ENCODE measurements at regions not wholly inside any gene's neighbourhood (a gene's known extent, or its start where the extent isn't known, plus 50 kb on each side); places are given as distances from the start of the nearest gene placed in this dataset.
"Not testable (repeated sequence)": the region's sequence is repeated elsewhere in the genome, so short reads cannot be mapped to it uniquely, and the experiment has no call there.

GRCh38 chr5:120141076-120141475, 323.0 kb upstream of the PRR16 start:
- H3K27ac ChIP-seq (ENCODE audit: low read length in 2 of 2): no peak overlapping the region
- H3K9ac ChIP-seq (ENCODE audit: low read length): no peak overlapping the region
- POLR2A ChIA-PET: no interaction called here
- ATAC-seq (ENCODE audit: low read depth) (no peak), DNase-seq (no peak)
- H3K36me3 ChIP-seq (replicated peaks in 1 of 2; ENCODE audit: control extremely low read depth in 1 of 2, control insufficient read depth in 1 of 2, extremely low read depth in 1 of 2, insufficient read depth in 2 of 2, low read length in 1 of 2): no peaks in the 10 kb centered on the region
- H3K4me3 ChIP-seq (ENCODE audit: control extremely low read depth in 1 of 5, extremely low read depth in 1 of 5, insufficient read depth in 1 of 5, low read depth in 2 of 5, low read length in 4 of 5): no peak overlapping the region
- no CpG with 5 or more reads among the region's 2 CpGs for WGBS (ENCODE audit: insufficient coverage)
- peaks cover 0 to 9% (median 3%) of the 10 kb centered on the region in 3 donors for H3K9me3 ChIP-seq (ENCODE audit: control extremely low read depth in 1 of 3, control insufficient read depth in 2 of 3, insufficient read depth in 1 of 3, low read length in 2 of 3)
- H3K79me2 ChIP-seq (ENCODE audit: control insufficient read depth, insufficient read depth, low read length): no peaks in the 10 kb centered on the region
- CTCF ChIA-PET: interaction anchor here (0.7 kb wide), 1 partner anchor 1171 kb away, joined by 3 read pairs; no protein-coding TSS in a partner anchor
- H2AFZ ChIP-seq (ENCODE audit: insufficient read depth, low read depth, low read length, poor library complexity, severe bottlenecking): no peak overlapping the region
- intact Hi-C loops (cut with micrococcal nuclease): no loop called here
- Mint-ChIP-seq H3K27ac (no peak overlapping the region), H3K4me1 (no peaks in the 10 kb centered on the region), H3K4me3 (no peak overlapping the region), H3K27me3 (no peaks in the 10 kb centered on the region), H3K9me3 (ENCODE audit: insufficient read depth) (peaks cover 3% of the 10 kb centered on the region)
- no peak for TF ChIP-seq CTCF (IDR thresholded peaks at IDR 0.05)
- no peak for TF ChIP-seq EZH2 (IDR thresholded peaks at IDR 0.05; ENCODE audit: borderline replicate concordance, insufficient read depth, low read depth, low read length, poor library complexity, severe bottlenecking)
- no peaks in the 10 kb centered on the region for H4K20me1 ChIP-seq (ENCODE audit: control insufficient read depth, insufficient read depth, low read length, poor library complexity, severe bottlenecking)
- H3K4me1 ChIP-seq (ENCODE audit: control insufficient read depth in 2 of 2, insufficient read depth in 2 of 2, low read length in 2 of 2): no peaks in the 10 kb centered on the region
- no peaks in the 10 kb centered on the region for H3K27me3 ChIP-seq (replicated peaks in 1 of 4; ENCODE audit: control extremely low read depth in 1 of 4, control insufficient read depth in 3 of 4, insufficient read depth in 4 of 4, low read length in 3 of 4)
- H3K4me2 ChIP-seq (replicated peaks; ENCODE audit: low read depth, low read length, poor library complexity, severe bottlenecking): no peak overlapping the region

- H3K27ac Mint-ChIP-seq: no peak overlapping the region
- ChIA-PET CTCF (no interaction called here), POLR2A (no interaction called here)
- no peak for TF ChIP-seq CTCF (IDR thresholded peaks at IDR 0.05)
- no peak for TF ChIP-seq EZH2 (IDR thresholded peaks at IDR 0.05; ENCODE audit: borderline replicate concordance, insufficient read depth, low read depth, low read length, poor library complexity, severe bottlenecking)
- no peak for ATAC-seq (ENCODE audit: low read depth)
- no peaks in the 10 kb centered on the region for H3K27me3 Mint-ChIP-seq
- Histone ChIP-seq H3K4me1 (ENCODE audit: control insufficient read depth in 2 of 2, insufficient read depth in 2 of 2, low read length in 2 of 2) (no peaks in the 10 kb centered on the region), H4K20me1 (ENCODE audit: control insufficient read depth, insufficient read depth, low read length, poor library complexity, severe bottlenecking) (no peaks in the 10 kb centered on the region), H3K36me3 (replicated peaks in 1 of 2; ENCODE audit: control extremely low read depth in 1 of 2, control insufficient read depth in 1 of 2, extremely low read depth in 1 of 2, insufficient read depth in 2 of 2, low read length in 1 of 2) (no peaks in the 10 kb centered on the region), H3K27ac (ENCODE audit: low read length in 2 of 2) (no peak overlapping the region), H3K4me2 (replicated peaks; ENCODE audit: low read depth, low read length, poor library complexity, severe bottlenecking) (no peak overlapping the region), H3K9ac (ENCODE audit: low read length) (no peak overlapping the region), H3K79me2 (ENCODE audit: control insufficient read depth, insufficient read depth, low read length) (no peaks in the 10 kb centered on the region), H2AFZ (ENCODE audit: insufficient read depth, low read depth, low read length, poor library complexity, severe bottlenecking) (no peak overlapping the region), H3K27me3 (replicated peaks in 1 of 4; ENCODE audit: control extremely low read depth in 1 of 4, control insufficient read depth in 3 of 4, insufficient read depth in 4 of 4, low read length in 3 of 4) (no peaks in the 10 kb centered on the region), H3K9me3 (ENCODE audit: control extremely low read depth in 1 of 3, control insufficient read depth in 2 of 3, insufficient read depth in 1 of 3, low read length in 2 of 3) (peaks cover 0 to 9% (median 3%) of the 10 kb centered on the region in 3 donors), H3K4me3 (ENCODE audit: control extremely low read depth in 1 of 5, extremely low read depth in 1 of 5, insufficient read depth in 1 of 5, low read depth in 2 of 5, low read length in 4 of 5) (no peak overlapping the region)
- peaks cover 6% of the 10 kb centered on the region for H3K9me3 Mint-ChIP-seq (ENCODE audit: insufficient read depth)
- intact Hi-C loops (cut with micrococcal nuclease): no loop called here
- no peak overlapping the region for H3K4me3 Mint-ChIP-seq
- WGBS (ENCODE audit: insufficient coverage): no CpG with 5 or more reads among the region's 1 CpG
- H3K4me1 Mint-ChIP-seq: no peaks in the 10 kb centered on the region
- DNase-seq: no peak
Observed at GRCh38 chr5:120146787-120147186, 317.3 kb upstream of the PRR16 start.

- ATAC-seq (ENCODE audit: low read depth); intact Hi-C loops (cut with micrococcal nuclease): not testable (repeated sequence)
- 94% methylated on average over 13 of the region's 23 CpGs for WGBS (ENCODE audit: insufficient coverage)
Observed at GRCh38 chr5:120147911-120148310, 316.2 kb upstream of the PRR16 start.

More at GRCh38 chr5:120147911-120148310, 316.2 kb upstream of the PRR16 start:
- H3K9me3 Mint-ChIP-seq (ENCODE audit: insufficient read depth); H3K27ac ChIP-seq (ENCODE audit: low read length in 2 of 2); H3K27ac Mint-ChIP-seq; H3K9ac ChIP-seq (ENCODE audit: low read length); POLR2A ChIA-PET; H3K27me3 ChIP-seq (replicated peaks in 1 of 4; ENCODE audit: control extremely low read depth in 1 of 4, control insufficient read depth in 3 of 4, insufficient read depth in 4 of 4, low read length in 3 of 4); H3K79me2 ChIP-seq (ENCODE audit: control insufficient read depth, insufficient read depth, low read length); H2AFZ ChIP-seq (ENCODE audit: insufficient read depth, low read depth, low read length, poor library complexity, severe bottlenecking); H3K4me1 ChIP-seq (ENCODE audit: control insufficient read depth in 2 of 2, insufficient read depth in 2 of 2, low read length in 2 of 2); CTCF ChIA-PET; DNase-seq; H3K4me1 Mint-ChIP-seq; H3K27me3 Mint-ChIP-seq; H3K36me3 ChIP-seq (replicated peaks in 1 of 2; ENCODE audit: control extremely low read depth in 1 of 2, control insufficient read depth in 1 of 2, extremely low read depth in 1 of 2, insufficient read depth in 2 of 2, low read length in 1 of 2); H3K4me3 Mint-ChIP-seq; H3K4me2 ChIP-seq (replicated peaks; ENCODE audit: low read depth, low read length, poor library complexity, severe bottlenecking); H4K20me1 ChIP-seq (ENCODE audit: control insufficient read depth, insufficient read depth, low read length, poor library complexity, severe bottlenecking); H3K4me3 ChIP-seq (ENCODE audit: control extremely low read depth in 1 of 5, extremely low read depth in 1 of 5, insufficient read depth in 1 of 5, low read depth in 2 of 5, low read length in 4 of 5); H3K9me3 ChIP-seq (ENCODE audit: control extremely low read depth in 1 of 3, control insufficient read depth in 2 of 3, insufficient read depth in 1 of 3, low read length in 2 of 3): not testable (repeated sequence)

Data from B cell (primary cell).